Adrenal gland (tissue), 5 donors: ENCODE measurements at regions not wholly inside any gene's neighbourhood (a gene's known extent, or its start where the extent isn't known, plus 50 kb on each side); places are given as distances from the start of the nearest gene placed in this dataset.

Experiments
- CTCF ChIP-seq, 6 experiments: fragments of 450-650 bp in 4 of 6; fragments of 200-600 bp in 2 of 6; sonication (generic) in 1 of 6; IDR thresholded peaks; 1 replicate in 5 of 6; 2 replicates in 1 of 6; pipeline versions ENCODE4 v1.5.1 to v1.8.0; 2016 to 2021; ENCODE audit warnings: antibody characterized with exemption in 6 of 6, mild to moderate bottlenecking in 2 of 6, moderate library complexity in 1 of 6
- POLR2A ChIP-seq, 2 donors: fragments of 450-650 bp; IDR thresholded peaks; one replicate each; pipeline ENCODE4 v1.6.1; 2017; ENCODE audit warnings: antibody characterized with exemption in 2 of 2, mild to moderate bottlenecking in 2 of 2, moderate library complexity in 1 of 2
- donor health status: DM: no; HTN: no; CAD: no.

GRCh38 chr11:38254913-38255312 lies 1656.9 kb upstream of the RAG2 start:
- no peak for TF ChIP-seq CTCF (IDR thresholded peaks at IDR 0.05)
- TF ChIP-seq POLR2A (IDR thresholded peaks at IDR 0.05) = no peak
